ENCODE measurements at regions not wholly inside any gene's neighbourhood (a gene's known extent, or its start where the extent isn't known, plus 50 kb on each side); places are given as distances from the start of the nearest gene placed in this dataset.

DNA sequence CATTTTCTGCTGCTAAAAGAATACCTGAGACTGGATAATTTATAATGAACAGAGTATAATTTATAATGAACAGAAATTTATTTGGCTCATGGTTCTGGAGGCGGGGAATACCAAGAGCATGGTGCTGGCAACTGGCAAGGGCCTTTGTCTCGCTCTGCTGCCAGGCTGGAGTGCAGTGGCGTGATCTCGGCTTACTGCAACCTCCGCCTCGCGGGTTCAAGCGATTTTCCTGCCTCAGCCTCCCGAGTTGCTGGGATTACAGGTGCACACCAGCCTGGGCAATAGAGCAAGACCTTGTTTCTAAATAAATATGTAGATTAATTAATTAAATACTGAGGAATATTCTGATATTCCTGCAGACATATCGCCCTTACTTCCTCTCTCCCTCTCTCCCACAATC lies 1610.8 kb downstream of the SUCLG1 start (continued):
- TF ChIP-seq, protein P1, sequence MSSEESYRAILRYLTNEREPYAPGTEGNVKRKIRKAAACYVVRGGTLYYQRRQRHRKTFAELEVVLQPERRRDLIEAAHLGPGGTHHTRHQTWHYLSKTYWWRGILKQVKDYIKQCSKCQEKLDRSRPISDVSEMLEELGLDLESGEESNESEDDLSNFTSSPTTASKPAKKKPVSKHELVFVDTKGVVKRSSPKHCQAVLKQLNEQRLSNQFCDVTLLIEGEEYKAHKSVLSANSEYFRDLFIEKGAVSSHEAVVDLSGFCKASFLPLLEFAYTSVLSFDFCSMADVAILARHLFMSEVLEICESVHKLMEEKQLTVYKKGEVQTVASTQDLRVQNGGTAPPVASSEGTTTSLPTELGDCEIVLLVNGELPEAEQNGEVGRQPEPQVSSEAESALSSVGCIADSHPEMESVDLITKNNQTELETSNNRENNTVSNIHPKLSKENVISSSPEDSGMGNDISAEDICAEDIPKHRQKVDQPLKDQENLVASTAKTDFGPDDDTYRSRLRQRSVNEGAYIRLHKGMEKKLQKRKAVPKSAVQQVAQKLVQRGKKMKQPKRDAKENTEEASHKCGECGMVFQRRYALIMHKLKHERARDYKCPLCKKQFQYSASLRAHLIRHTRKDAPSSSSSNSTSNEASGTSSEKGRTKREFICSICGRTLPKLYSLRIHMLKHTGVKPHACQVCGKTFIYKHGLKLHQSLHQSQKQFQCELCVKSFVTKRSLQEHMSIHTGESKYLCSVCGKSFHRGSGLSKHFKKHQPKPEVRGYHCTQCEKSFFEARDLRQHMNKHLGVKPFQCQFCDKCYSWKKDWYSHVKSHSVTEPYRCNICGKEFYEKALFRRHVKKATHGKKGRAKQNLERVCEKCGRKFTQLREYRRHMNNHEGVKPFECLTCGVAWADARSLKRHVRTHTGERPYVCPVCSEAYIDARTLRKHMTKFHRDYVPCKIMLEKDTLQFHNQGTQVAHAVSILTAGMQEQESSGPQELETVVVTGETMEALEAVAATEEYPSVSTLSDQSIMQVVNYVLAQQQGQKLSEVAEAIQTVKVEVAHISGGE (CRISPR knock-in tag; IDR thresholded peaks at IDR 0.05) = no peak
- TF ChIP-seq HCFC1 (IDR thresholded peaks at IDR 0.05; ENCODE audit: low read length) (no peak), EED (IDR thresholded peaks at IDR 0.05; ENCODE audit: low read depth) (no peak)

DNA sequence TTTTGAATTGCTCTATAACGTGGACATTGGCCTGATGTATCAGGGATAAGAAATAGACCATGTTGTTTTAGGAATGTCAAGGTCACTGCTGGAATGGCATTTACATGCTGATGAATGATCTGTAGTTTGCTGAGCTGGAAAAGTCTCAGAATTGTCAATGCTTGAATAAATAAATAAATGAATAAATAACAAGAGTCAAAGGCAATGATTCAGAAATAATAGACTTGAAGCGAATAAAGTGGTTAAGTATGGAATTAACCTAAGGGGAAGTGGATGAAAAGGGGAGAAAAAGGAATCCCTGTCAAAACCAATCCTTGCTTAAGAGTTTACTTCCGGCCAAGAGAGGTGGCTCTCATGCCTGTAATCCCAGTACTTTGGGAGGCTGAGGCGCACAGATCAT lies 1620.0 kb downstream of the SUCLG1 start:
- no peaks in the 10 kb centered on the region for H4K20me1 ChIP-seq (ENCODE audit: control insufficient read depth, insufficient read depth)
- ATAC-seq = no peak
- no peak for TF ChIP-seq SPI1 (IDR thresholded peaks at IDR 0.05; ENCODE audit: borderline replicate concordance, insufficient read depth, low read depth, low read length)
- no peak for TF ChIP-seq SMARCA5 (IDR thresholded peaks at IDR 0.05)
- TF ChIP-seq SIX5 (IDR thresholded peaks at IDR 0.05; ENCODE audit: low read depth, low read length, severe bottlenecking) = no peak
- TF ChIP-seq MEF2B (IDR thresholded peaks at IDR 0.05; ENCODE audit: partially characterized antibody, poor library complexity, severe bottlenecking) = no peak
- TF ChIP-seq SUPT20H (IDR thresholded peaks at IDR 0.05; ENCODE audit: borderline replicate concordance, control insufficient read depth, low read depth, low read length) = no peak
- TF ChIP-seq BMI1 (IDR thresholded peaks at IDR 0.05; ENCODE audit: borderline replicate concordance) = no peak
- TF ChIP-seq NFYA (IDR thresholded peaks at IDR 0.05; ENCODE audit: borderline replicate concordance, low read depth, low read length) = no peak
- TF ChIP-seq HDAC2 (IDR thresholded peaks at IDR 0.05) = no peak
- ChIA-PET CTCF (no interaction called here), RAD21 (ENCODE audit: unreplicated experiment) (no interaction called here), POLR2A (no interaction called here), SMC1A (ENCODE audit: uncharacterized antibody, unreplicated experiment) (no interaction called here)
- no peaks in the 10 kb centered on the region for H3K27me3 ChIP-seq (replicated peaks in 1 of 2; ENCODE audit: control insufficient read depth in 2 of 2, insufficient read depth in 2 of 2, low read length in 1 of 2)
- no peak for DNase-seq (ENCODE audit: low read depth, low spot score)
- WGBS (ENCODE audit: insufficient coverage, insufficient replicate concordance, low lambda C conversion rate, missing lambda C conversion rate) = 11% methylated on average over 4 of the region's 4 CpGs
- no peak overlapping the region for H2AFZ ChIP-seq (ENCODE audit: control insufficient read depth, low read depth, low read length)
- H3K27ac ChIP-seq (ENCODE audit: control insufficient read depth, insufficient read depth) = no peak overlapping the region
- no peak for FAIRE-seq
- intact Hi-C loops (cut with micrococcal nuclease; ENCODE audit: unreplicated experiment) = no loop called here
- H3K36me3 ChIP-seq (ENCODE audit: control insufficient read depth in 2 of 2, insufficient read depth in 2 of 2, low read length in 1 of 2) = no peaks in the 10 kb centered on the region
- H3K4me3 ChIP-seq = no peak overlapping the region
- no peaks in the 10 kb centered on the region for H3K79me2 ChIP-seq (ENCODE audit: control insufficient read depth, insufficient read depth, low read length)
- H3K9ac ChIP-seq (ENCODE audit: control insufficient read depth, insufficient read depth, low read length) = no peak overlapping the region
- in situ Hi-C loops (cut with MboI) = no loop called here
- no TSS peak for BruUV-seq (replicated peaks)
- no peak overlapping the region for H3K4me2 ChIP-seq (ENCODE audit: control insufficient read depth, insufficient read depth)
- no peaks in the 10 kb centered on the region for H3K4me1 ChIP-seq (ENCODE audit: control insufficient read depth, insufficient read depth, low read length)
- no peaks in the 10 kb centered on the region for H3K9me3 ChIP-seq (replicated peaks; ENCODE audit: control insufficient read depth, insufficient read depth, low read length)
